ENCODE measurements at regions not wholly inside any gene's neighbourhood (a gene's known extent, or its start where the extent isn't known, plus 50 kb on each side); places are given as distances from the start of the nearest gene placed in this dataset.

DNA sequence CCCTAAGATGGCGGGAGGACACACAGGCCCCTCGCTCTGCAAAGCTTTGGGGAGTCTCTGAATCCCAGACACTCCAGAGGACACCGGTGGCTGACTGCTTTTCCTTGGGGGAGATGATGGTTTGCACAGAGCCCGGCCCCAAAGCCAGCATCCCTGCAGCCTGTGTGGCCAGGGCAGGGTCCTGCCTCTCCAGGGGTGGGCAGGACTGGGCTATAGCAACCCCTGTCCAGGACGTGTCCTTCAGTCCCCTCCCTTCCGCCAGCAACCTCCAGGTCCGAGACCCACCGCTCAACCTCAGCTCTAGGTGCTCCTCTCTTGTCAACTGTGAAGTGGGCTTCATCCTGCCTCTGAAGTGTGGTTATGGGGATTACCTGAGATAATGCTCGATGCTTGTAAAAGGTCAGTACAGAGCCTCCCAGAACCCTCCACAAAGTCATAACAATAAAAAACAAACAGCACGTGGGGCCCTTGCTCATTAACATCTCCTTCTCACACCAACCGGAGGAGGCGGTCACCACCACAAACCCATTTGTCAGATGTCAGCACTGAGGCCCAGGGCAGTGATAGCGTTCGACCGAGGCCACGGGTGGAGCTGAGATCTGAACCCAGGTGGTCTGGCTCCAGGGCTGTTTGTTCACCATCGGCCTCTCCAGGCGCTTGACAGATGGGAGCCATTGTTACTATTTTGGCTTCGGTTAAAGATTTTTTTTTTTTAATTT is 304.8 kb downstream of the IRF8 start:
- no peak for DNase-seq

DNA sequence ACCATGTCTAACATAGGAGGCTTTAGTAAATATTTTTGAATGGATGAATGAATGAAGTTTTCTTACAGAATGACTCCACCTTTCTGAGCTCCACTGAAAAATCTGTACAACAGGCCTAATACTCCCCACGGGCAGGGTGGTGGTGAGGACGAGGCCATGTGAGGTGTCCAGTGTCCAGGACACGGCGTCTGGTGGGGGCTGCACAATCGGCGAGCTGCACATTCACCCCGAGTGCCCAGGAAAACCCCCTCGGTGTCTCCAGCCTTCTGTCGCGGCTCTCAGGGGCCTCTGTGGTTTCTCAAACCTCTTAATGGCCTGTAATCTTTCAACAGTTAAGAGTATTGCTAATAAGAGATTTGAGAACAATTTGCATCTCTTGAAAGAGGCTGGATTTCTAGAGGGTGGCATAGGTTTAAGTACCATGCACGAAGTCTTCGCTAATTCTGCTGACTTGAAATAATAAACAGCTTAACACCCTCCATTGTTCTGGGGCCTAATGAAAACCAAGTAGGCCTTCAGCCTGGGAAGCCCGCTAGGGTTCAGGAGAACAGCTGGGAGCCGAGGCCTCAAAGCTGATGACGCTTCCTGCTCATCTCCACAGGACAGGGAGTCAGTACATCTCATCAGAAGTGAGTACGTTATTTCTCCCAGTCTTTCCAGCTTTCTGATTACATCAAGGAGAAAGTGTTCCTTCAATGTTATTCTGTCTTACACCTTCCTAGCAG is 304.6 kb upstream of the FOXF1 start:
- DNase-seq: no peak

DNA sequence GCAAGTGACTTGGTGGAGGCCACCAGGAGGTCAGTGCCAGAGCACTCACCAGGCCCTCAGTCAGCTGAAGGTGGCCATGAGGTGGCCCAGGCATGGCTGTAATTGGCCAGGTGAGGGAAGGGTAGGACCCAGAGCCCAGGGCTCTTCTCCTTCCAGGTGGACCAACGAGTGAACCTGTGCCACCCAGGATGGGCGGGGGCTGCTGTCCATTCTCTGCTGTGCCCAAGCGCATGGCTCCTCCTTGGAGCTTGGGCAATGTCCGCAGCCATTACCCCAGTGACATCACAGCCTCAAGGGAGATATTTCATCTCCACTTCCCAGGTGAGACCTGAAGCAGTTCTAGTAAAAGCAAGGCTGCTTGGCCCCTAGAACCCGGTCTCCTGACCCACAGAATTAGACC is 303.0 kb upstream of the FOXF1 start:
- no peak for DNase-seq

DNA sequence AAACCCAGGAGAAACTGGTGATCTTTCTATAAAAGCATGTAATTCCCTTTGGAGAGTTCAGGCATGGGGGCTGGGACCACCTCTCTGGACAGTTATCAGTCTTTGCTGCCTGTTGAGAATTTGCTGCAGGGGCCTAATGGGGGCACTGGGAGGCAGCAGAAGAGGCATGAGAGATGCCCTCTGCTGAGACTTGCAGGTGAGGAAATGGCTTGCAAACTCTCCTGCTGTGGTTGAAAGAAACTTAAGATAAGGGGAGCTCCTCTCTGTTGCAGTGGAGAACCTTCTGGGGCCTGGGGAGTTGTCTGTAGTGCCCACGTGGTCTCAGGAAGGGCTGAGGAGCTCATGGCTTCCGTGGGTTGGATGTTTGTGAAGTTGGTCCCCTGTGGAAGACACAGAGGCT is 301.1 kb upstream of the FOXF1 start:
- DNase-seq: no peak

DNA sequence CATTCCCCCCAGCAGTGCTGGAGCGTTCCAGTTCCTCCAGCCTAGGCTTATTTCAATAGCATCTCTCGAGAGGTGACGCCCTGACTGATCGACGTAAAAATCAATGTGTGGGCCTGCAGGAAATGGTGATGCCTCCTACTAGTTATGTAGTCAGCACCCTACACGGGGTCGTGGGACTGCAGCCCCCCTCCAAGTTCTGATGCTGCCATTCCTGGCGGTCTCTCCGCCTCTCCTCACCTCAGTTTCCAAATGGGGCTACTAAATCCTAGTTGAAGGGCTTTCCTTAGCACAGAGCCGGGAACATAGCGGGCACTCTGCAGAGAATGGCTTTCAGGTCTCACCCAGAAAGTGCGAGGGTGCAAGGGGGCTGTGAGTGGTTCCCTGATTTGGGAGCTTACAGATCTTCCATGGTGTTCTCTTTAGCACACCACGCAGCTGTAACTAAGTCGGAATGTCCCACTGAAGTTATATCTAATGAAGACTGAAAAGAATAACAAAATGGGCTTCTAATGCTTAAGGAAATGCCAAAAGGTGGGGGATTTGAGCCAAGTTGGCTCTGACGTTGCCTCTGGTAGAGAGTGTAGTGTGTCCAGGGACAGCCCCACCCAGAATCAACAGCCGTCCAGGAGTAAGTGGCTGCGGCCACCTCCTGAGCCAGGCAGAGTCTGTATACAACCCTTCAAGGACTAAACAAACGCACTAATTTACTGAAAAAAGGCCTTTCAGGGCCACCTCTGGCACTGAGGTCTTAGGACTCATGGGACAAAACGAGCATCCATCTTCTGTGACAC is 299.7 kb upstream of the FOXF1 start:
- DNase-seq: no peak

DNA sequence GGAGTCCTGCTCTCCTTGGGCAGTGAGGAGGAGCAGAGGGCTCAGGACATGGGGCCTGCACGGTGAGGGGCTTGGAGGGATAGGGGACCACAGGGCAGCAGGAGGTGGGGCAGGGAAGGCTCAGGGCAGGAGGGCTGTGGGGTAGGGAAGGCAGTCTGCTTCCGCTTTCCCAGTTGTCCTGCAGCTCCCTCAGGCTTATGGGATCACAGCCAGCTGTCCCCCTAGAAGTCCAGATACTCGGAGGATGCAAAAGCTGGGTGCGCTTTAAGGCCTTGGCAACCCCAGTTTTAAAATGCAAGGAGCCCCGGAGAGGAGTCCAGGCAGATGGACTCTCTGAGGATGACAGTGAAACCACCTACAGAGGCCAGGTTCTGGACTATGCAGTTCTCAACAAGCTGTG is 299.1 kb upstream of the FOXF1 start:
- DNase-seq: no peak

DNA sequence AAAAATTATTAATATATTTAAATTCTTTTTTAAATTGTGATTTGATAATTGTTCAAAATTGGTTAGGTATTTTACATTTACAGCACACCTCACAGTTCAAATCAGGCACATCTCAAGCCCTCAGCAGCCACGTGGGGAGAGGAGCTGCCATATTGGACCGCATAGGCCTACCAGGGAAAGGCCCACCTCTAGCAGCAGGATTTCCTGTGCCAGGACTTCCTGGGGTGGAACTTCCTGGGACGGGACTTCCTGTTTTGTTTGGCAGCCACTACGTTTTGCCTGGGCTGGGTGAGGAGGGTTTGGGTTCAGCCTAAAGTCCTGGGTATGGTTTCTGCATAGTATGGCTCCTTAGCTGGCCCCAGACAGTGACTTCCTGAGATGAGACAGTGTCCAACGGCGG is 298.5 kb upstream of the FOXF1 start:
- no peak for DNase-seq

DNA sequence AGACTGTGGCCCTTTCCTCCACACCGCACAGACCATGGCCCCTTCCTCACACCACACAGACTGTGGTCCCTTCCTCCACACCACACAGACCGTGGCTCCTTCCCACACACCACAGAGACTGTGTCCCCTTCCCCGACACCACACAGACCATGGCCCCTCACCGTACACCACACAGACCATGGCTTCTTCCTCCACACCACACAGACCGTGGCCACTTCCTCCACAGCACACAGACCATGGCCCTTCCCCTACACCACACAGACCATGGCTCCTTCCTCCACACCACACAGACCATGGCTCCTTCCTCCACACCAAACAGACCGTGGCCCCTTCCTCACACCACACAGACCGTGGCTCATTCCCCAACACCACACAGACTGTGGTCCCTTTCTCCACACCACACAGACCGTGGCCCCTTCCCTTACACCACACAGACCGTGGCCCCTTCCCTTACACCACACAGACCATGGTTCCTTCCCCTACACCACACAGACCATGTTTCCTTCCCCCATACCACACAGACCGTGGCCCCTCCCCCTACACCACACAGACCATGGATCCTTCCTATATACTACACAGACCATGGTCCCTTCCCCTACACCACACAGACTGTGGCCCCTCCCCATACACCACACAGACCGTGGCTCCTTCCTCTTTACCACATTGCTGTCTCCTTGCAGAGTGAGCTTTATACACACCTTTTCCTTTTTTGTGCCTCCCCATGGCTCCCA is 297.5 kb upstream of the FOXF1 start:
- DNase-seq: no peak

DNA sequence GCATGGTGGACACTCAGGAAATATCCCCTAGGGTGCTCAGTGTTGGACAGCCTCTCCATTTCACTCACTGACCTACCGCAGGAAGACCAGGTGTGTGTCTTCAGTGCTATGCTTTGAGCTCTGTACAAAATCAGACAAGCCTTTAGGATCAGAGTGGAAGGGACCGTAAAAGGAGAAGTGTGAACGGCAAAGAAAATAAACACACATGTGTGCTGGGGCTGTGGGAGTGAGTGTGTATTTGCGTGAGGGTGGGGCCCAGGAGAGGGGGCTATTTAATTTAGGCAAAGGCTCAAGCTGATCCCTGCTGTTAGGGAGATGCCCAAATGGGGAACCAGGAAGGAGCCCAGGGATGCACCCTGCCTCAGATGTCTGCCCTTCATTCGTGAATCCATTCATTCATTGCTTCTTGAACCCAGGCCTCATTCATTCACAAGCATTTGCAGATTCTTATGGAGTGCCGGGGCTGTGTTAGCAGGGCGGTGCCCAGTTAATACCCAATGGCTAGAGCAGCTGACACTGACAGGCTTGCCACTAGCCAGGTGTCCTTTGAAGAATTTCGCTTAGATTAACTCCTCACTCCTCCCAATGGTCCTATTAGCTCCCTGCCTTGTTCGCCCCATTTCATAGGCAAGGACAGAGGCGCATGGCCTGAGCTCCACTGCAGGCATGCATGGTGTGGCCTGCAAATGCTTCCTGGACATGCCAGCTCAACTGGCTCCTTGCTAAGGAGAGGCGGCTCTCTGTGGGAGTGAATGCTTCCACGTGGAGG is 296.7 kb upstream of the FOXF1 start:
- DNase-seq: no peak

DNA sequence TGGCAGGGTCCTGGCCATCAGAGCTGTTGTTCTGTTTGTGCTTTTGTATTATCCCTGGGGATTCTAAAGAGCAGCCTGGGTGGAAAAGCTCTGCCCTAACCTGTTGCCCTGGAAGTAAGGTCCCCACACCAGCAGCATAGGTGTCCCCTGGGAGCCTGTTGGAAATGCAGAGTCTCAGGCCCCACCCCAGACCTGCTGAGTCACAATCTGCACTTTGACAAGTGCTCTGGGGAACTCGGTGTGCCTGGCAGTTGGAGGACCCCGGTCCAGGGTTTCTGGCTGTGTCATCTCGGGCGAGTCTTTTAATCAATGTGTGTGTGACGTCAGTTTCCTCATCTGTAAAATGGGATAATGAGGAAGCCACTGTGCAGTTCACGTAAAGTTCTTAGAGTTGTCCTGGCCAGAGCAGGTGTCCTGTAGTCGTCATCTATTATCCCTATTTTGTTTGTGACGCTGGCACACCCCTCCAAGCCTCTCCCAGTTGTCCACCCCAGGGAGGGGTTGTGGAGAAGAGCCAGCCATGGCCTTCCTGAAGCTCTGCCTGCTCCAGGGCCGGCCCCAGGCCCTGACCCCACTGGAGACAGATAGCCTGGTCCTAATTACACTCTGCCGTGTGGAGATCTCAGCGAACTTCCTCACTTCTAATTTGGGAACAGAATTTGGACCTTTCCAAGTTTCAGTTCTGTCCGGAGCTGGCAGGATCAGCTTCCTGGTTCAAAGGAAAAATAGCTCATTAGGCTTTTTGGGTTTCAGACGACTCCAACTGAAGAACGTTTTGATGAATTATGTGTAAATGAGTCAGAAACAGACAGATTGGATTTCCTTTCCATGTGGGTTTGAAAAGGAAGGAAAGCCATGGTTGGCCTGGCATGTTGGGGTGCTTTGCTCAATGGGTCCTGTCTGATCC is 295.7 kb upstream of the FOXF1 start:
- DNase-seq: no peak

DNA sequence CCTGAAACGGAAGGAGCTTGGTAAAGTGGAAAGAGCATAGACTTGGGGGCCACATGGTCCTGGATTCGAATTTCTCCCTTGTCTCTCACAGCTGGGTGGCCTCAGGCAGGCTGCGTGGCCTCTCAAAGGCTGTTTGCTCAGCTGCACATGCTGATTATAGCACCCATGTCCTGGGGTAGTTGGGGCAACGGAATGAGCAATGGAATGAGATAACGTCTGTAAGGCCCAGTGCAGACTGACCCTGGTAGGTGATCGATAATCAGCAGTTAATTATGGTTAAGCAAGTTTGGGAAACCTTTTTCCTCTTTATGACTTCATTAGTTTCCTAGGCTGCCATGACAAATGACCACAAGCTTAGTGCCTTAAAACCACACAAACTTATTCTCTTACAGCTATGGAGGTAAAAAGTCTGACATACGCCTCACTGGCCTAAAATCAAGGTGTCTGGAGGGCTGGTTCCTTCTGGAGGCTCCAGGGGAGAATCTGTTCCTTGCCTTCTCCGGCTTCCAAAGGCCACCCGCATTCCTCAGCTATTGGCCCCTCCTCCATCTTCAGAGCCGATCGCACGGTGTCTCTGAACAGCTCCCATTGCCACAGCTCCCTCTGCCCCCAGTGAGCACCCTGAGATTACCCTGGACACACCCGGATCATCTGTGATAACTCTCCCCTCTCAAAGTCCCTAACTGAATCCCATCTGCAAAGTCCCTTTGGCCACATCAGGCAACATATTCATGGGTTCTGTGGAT is 294.9 kb upstream of the FOXF1 start:
- no peak for DNase-seq

DNA sequence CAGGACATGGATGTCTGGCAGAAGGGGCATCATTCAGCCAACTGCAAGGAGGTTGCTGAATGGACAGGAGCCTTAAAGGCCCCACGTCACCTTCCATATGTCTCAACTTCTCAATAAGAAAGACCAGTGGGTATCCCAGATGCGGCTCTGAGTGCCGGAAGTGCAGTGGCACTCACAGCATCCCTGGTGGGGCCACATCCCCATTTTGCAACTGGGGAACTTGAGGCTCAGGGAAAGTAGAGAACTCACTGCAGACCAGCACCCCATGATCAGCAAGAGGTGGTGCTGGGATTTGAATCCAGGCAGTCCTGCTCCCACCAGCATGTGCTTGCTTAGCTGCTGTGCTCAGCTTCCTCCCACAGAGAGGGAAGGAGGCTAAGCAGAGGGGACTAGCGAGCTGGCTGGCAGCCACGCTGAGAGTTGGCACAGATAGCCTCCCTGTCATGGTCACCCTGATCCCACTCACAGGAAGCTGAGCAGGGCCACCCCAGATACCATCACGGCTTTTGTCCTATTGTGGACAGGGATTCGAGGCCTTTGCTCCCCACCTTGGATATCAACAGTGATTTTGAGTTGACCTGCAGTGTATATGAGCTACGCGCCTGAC is 294.2 kb upstream of the FOXF1 start:
- DNase-seq: no peak

DNA sequence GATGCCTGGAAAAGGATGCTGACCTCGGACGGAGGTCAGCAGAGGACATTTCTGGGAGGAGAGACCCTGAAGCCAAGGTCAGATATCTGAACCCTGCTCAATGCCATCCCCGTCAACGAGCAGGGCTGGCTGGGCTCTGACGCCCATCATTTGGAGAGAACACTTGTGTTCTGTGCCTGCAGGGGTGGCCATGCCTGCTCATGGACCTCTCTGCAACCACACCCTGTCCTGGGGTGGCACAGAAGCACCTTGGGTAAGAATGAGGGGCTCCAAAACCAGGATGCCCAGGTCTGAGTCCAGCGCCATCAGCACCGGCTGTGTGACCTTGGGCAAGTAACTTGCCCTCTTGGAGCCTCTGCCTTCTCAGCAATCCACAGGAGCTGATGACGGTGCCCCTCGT is 293.7 kb upstream of the FOXF1 start:
- DNase-seq: no peak

DNA sequence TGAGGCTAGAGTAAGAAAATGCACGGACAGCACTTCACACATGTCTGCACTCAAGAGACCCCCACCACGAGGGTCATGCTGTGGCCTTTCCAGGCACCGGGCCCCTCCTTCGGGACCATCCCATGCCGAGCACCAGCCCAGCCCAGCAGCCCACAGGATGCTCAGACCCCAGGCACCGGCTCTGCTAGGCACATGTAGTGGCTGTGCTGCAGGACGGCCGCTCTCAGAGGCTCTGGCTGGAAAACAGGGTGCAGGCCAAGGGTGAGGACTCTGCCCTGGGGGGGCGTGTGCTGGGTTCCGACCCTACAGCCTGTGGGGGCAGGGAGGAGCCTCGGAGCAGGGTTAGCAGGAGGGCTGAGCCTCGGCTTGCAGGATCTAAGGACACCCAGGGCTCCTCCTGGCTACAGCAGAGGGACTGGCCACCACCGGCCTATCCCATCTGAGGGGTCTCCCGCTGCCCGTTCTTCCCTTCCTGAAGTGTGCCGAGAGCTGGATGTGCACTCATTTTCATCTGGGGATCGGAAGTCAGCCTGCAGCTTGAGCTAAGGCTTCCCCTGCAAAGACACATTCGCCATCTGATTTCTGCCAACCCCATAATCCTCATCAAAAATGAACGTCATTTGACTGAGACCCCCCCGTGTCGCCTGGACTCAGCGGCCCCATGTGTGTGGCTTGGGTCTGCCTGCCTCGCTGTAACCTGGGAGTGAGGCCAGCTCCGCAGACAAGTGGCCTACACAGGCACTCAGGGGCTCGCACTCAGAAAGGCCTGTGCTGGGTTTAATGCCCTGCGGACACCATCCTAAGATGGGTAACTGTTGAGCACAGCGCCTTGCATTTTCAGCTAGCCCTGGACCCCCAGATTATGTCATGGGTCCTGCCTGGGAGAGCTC is 293.1 kb upstream of the FOXF1 start:
- no peak for DNase-seq

DNA sequence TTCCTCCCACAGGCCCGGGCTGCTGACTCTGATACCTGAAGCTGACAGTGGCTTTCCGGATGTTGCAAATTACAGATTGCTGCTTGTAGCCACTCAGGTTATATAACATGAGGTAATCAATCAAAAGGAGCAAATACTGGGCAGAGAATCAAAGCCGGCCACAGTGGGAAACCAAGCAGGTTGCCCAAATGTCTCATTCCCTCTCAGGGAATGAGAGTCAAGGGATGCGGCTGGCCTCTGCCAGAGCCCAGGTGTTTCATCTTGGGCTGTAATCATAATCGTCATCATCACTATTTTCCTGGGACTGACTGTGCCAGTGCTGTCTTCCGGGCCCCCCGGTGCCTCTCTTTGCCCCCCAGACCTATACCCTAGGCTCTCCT is 292.4 kb upstream of the FOXF1 start:
- DNase-seq: no peak

DNA sequence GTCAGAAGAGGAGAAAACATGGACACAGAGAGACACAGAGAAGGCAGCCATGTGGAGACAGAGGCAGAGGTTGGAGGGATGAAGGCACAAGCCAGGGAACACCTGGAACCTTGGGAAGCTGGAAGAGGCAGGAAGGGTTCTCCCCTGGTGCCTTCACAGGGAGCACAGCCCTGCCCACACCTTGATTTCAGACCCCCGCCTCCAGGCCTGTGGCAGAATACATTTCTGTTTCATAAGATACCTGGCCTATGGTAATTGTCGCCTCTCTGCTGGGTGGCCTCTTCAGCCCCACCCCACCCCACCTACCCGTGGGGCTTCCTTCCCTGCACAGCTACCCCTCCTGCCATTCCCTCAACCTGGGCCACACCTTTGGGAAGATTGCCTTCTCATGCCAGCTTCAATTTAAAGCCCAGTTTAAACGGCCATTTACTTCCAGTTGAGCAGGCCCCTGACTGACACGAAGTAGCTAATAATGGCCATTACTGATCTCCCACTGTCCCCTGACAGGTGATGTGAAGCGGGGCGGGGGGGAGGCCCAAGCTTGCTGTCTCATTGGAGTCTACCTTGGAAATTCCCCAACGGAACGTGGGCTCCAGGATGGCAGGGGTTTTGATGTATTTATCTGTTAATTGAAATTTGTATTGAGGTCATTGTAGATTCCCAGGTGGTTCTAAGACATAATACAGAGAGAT is 291.7 kb upstream of the FOXF1 start:
- no peak for DNase-seq

DNA sequence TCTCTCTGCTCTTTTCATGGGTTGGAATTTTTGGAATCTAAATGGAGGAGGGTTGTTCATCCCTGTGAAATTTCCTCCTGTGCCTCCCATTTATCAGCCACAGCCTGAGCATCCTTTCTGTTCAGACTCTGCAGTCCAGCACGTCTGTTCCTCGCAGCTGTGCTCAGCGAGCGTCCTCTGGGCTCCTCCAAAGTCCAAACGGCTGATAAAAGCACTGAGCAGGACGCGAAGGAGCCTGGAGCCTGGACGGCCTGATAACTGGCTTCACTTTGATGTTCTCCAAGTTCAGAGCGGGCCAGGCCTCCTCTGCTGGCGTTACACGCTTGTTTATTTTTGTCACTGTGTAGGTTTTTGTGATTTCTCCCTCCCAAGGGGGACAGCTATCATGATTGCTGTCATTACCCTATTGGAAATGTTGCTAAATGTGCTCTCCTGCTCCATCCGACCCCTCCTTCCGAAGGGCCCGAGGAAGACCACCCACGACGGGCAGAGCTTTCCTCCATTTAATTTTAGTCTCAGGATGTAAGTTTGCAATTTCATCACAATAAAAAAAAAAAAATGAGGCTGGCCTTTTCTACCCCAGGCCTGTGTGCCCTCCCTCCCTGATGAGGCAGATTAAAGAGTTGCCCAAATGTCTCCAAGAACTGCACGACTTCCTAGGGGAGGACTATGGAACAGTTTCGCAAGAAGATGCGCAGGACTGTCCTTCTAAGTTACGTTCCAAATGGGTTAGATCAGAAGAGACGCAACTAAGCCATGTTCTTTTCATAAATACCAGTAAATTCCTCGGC is 290.5 kb upstream of the FOXF1 start:
- no peak for DNase-seq

DNA sequence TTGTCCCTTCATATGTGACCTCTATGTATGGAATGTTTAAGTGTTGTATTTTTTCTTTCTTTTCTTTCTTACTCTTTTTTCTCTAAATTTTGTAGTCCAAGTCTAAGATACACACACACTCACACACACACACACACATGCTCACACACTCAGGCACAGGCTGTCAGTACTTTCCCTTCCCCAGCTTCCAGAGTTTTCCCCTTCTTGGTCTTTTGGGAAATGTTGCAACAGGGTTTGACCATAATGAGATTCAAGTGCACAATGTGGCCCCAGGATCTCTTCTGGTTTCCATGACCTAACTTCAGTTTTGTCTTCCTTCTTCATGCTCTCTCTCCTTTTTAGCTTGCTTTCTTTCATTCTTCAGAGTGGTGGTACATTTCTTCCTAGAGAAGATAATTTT is 289.8 kb upstream of the FOXF1 start:
- DNase-seq: no peak

Measured in DMS53 (cell line).